Stimulated activated CD8-positive, alpha-beta memory T cell treated with anti-CD3 and anti-CD28 coated beads, Interleukin-12 subunit alpha, Interleukin-12 subunit beta, amount 100 ng/mL, for 24 hours (primary cell): ENCODE measurements at regions not wholly inside any gene's neighbourhood (a gene's known extent, or its start where the extent isn't known, plus 50 kb on each side); places are given as distances from the start of the nearest gene placed in this dataset.

Source experiments
- DNase-seq: peaks from one replicate; pipeline ENCODE4 v3.0.0-alpha.2; 2020; ENCODE audit errors: extremely low read depth

GRCh38 chr4:14868426-14869395 lies 133.6 kb upstream of the CPEB2 start:
- no peak for DNase-seq

DNA sequence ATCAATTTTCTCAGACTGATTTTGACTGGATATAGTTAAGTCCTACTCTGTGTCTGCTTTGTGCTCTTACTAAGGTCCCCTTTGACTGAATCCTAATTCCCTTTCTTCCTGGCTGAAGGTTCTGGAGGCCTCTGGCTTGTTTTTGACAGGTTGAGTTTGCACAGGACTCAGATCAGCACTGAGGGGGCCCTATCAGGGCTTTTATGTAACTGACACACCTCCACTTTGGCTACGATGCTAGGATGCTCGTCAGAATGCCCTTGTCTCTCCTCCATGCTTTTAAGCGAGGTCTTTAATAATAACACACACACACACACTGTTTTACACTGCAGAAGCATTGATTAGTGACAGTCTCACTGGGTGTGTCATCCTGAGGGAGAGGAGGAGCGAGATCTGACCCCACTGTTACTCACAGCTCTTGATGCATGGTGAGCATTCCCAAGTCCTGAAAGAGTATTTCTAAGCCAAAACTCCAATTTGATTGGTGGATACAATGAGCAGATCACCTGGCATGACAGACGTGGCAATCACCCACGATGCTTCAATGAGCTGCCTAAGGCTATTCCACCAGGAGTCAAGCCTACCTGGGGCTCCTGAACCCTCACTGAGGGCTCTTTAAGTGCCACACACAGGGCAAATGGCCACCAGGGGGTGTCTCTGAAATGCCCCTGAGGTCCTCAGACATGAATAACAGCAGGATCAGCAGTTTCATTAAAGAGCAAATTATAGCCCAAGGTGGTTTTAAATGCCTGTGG lies 130.4 kb upstream of the CPEB2 start:
- no peak for DNase-seq

GRCh38 chr4:14874990-14875389 lies 127.3 kb upstream of the CPEB2 start:
- DNase-seq = no peak

DNA sequence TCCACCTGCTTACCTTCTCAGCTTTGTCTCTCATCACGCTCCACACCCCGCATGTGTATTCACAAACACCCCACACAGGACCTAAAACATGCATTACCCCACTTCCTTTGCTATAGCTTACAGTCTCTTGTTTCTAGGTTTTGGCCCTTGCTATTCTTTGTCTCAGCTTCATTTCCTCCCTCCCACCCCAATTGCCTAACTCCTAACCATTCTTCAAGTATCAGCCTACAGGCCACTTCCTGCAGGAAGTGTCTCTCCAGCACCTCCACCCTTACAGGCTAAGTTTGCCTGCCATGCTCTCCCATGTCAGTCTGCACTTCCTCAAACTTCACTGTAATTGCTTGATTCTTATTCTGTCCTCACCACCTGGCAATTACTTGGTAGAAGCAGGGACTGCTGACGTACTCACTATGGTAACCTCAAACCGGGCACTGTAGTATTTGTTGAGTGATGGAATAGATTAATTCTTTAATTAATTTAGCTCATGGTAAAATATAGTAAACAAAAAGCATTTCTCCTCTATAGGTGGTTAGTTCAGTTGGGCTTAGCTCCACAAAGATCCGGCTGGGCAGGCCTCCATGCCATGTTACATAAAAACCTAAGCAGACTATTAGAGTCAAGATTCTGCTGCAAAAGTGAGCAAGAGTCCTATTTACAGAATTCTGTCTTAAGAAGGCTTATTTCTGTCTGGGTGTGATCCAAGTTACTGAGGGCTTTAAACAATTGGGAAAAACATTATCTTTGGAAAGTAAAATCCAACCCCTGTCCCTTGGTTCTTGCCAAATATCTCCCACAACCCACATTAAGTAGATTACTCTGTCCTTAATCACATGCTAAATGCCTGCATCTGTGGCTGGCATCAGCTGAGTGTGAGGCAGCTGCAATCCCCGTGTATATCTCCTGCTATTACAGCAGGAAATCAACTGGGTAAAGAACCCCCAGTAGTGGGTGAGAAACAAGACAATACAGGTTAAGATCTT lies 124.7 kb upstream of the CPEB2 start:
- no peak for DNase-seq

DNA sequence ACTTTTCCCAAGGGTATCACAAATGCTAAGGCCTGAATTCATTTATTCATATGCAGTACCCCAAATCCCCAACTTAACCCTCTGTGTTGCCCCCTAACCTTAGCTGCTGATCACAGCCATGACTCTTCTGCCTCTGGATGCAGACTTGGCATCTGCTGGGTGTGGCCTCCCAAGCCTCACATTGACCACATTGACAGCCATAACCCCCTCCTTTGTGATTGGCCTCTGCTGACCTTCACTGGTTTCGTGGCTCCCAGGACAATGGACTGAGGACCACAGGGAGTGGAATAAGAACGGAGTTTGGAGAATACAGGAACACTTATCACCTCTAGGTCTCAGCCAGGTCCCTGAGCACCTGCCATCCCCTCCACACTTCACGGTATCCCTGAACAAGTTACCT lies 123.6 kb upstream of the CPEB2 start:
- DNase-seq = no peak

DNA sequence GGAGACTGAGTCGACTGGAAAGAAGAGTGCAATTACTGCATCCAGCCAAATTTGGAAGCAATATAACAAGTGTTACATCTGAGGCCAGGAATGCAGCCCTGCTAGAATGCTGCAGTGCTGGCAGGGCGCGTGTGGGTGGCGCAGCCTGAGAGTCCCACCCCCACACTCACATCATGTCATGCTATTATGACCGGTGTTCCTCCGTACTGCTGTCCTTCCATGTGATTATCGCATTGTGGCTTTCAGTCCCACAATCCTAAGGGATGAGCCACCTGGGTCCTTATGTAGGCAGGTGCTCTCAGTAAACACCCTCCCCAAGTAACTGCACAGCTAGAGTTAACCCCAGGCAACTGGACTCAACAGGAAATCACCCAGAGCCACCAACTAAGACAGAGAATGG lies 122.6 kb upstream of the CPEB2 start:
- no peak for DNase-seq

GRCh38 chr4:14880805-14881204 lies 121.5 kb upstream of the CPEB2 start:
- DNase-seq = no peak

DNA sequence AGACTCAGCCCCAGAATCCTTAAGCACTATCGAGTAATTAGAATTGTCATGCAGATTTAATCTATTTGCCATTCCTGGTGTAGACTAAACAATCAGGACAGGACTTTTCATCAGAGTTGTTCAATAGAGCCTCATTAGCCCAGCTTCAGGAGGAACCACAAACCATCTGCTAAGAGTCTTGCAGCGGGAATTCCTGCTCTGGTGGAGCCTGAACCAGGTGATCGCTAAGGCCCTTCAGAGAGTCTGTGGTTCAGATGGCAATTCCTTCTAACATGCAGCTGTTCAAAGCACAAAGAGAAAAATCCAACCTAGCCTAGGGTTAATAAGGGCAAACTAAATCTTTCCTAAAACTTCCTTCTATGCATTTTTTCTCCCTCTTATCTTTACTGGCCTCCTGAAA lies 119.1 kb upstream of the CPEB2 start:
- no peak for DNase-seq

DNA sequence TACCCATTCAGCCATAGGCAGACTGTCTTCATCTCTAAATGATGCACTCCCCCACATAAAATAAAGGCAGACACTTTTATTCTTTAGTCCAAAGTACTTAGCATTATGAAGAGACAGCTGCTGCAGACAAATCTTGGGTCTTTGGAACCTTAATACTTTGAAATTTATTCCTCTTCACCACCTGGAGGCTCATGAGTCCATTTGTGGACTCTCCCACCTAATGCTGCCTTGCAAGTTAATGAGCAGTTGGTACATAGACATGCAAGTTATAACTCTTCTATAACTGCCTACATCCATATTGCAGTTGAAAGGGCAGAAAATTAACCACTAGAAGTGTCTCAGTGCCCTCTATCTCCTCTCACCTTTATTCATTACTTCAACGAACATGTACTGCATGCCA lies 118.6 kb upstream of the CPEB2 start:
- DNase-seq = no peak

DNA sequence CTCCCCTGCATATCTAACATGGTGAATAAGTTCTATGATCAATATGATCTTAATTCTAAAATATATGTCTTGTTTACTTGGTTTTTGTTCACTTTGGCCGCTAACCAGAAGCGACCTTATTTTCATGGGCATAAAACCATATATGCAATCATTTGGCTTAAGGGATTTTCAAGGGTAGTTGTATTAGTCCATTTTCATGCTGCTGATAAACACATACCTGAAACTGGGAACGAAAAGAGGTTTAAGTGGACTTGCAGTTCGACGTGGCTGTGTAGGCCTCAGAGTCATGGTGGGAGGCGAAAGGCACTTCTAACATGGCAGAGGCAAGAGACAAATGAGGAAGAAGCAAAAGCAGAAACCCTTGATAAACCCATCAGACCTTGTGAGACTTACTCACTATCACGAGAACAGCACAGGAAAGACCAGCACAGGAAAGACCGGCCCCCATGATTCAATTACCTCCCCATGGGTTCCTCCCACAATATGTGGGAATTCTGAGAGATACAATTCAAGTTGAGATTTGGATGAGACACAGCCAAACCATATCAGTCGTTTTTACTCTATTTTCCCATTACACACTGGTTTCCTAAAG lies 114.3 kb upstream of the CPEB2 start:
- DNase-seq = no peak

GRCh38 chr4:14888790-14889572 lies 113.3 kb upstream of the CPEB2 start:
- no peak for DNase-seq

GRCh38 chr4:14892563-14892962 lies 109.7 kb upstream of the CPEB2 start:
- DNase-seq = no peak

- DNase-seq = no peak
These were observed 108.6 kb upstream of the CPEB2 start for GRCh38 chr4:14893713-14894112.

DNA sequence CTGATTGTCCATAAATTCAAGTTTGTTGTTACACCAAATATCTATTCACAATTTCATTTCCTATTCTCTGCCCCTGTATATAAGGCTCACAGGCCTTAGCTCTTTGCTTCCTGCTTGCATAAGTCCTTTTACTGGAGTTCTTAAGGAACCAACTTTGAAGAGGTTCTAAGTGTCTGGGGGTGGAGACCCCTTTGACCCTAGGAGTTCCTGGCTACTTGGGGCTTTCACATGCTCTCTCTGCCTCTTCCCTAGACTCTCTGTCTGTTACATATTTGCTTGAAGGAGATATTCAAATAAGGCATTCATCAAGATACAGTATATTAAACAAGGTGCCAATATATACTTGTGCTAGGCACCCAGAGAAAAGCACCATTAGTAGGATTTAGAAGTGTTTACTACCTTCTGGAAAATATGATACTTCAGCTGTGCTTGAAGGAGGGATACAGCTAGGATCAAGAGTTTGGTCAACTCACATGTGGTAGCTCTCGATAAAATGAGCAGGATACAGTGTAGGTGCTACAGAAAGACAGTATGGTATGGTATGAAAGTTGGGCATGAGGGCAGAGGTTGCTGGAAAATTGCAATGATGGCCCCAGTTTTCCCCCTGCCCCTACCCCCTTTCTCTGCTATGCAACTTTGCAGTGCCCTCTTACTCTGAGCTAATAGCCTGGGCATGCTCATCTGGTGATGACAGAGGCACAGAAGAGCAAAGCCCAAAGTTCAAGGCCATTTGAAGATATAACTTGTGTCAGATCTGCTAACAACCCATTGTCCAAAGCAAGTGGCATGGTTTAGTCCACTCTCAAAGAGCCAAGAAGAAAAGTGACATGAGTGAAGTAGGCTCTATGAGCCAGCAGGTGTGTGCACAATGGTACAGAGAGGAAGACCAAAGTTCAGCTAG lies 107.6 kb upstream of the CPEB2 start:
- no peak for DNase-seq

- no peak for DNase-seq
These were observed 105.6 kb upstream of the CPEB2 start for GRCh38 chr4:14896656-14897175.

- no peak for DNase-seq
These were observed 105.1 kb upstream of the CPEB2 start for GRCh38 chr4:14897217-14897616.

GRCh38 chr4:14898989-14899388 lies 103.3 kb upstream of the CPEB2 start:
- DNase-seq = no peak

DNA sequence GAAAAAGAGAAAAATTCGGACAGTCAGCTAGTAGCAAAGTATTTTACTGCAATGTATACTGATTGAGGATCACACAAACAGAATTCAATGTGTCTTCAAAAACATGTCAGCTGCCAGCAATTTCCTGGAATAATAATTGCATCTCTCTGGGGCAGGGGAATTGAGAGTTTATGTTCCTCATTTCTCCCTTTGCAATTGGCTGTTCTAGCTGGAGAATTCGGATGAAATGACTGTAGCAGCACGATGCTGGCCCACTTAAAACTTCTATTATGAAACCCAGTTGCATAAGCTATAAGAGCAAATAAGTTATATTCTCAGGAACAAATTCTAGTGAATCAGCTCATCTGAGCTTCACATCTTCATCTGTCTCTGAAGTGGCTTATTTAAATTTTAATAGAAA lies 99.9 kb upstream of the CPEB2 start:
- DNase-seq = no peak

DNA sequence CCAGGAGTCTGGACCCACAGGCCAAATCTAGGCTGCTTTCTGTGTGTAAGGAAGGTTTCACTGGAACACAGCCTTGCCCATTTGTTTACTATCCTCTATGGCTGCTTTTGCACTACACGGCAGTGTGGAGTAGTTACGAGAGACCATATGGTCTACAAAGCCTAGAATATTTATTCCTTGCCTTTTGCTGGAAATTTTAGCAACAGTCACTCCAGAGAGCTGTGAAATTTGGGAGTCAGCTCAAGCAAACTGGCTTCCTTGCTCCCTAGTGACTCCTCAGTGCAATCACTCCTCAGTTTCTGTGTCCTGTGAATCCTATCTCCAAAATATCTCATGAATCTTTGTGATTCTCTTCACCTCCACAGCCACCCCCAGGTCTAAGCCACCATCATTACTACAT lies 99.0 kb upstream of the CPEB2 start:
- DNase-seq = no peak
